Hepatocyte (in vitro differentiated cells): ENCODE measurements at regions not wholly inside any gene's neighbourhood (a gene's known extent, or its start where the extent isn't known, plus 50 kb on each side); places are given as distances from the start of the nearest gene placed in this dataset.

ENCODE experiments used
- EZH2phosphoT487 ChIP-seq: fragments of 200-600 bp; sonication (generic); IDR thresholded peaks from one replicate; pipeline ENCODE4 v1.6.1; 2018; ENCODE audit warnings: antibody characterized with exemption, mild to moderate bottlenecking, low read depth, moderate library complexity; ENCODE audit not compliant: unreplicated experiment, severe bottlenecking
- TF ChIP-seq, protein P1 (sequence below): fragments of 200-600 bp; sonication (generic); IDR thresholded peaks from 2 replicates; pipeline ENCODE4 v1.5.1; 2016; ENCODE audit warnings: antibody characterized with exemption, mild to moderate bottlenecking; ENCODE audit not compliant: poor library complexity

DNA sequence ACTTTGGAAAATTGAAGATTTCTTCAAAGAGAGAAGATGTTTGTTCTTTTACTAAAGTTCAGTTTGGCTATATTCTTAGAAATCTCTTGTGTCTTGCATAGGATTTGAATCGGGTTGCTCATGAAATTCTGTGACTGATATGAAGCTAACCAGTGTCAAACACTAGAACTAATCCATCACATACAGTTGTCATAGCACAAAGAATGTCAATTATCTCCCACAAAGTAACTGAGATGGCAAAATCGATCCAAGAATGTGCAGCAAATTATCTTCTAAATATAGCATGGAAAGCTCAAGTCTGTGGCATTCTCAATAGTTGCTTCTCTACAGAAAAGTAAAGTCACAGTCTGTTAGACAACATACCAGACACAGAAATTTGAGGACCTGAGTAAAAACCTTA lies 768.1 kb upstream of the LRRN3 start:
- no peak for TF ChIP-seq EZH2phosphoT487
- TF ChIP-seq, protein P1, sequence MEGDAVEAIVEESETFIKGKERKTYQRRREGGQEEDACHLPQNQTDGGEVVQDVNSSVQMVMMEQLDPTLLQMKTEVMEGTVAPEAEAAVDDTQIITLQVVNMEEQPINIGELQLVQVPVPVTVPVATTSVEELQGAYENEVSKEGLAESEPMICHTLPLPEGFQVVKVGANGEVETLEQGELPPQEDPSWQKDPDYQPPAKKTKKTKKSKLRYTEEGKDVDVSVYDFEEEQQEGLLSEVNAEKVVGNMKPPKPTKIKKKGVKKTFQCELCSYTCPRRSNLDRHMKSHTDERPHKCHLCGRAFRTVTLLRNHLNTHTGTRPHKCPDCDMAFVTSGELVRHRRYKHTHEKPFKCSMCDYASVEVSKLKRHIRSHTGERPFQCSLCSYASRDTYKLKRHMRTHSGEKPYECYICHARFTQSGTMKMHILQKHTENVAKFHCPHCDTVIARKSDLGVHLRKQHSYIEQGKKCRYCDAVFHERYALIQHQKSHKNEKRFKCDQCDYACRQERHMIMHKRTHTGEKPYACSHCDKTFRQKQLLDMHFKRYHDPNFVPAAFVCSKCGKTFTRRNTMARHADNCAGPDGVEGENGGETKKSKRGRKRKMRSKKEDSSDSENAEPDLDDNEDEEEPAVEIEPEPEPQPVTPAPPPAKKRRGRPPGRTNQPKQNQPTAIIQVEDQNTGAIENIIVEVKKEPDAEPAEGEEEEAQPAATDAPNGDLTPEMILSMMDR: no peak
